H1 (cell line): ENCODE measurements at regions not wholly inside any gene's neighbourhood (a gene's known extent, or its start where the extent isn't known, plus 50 kb on each side); places are given as distances from the start of the nearest gene placed in this dataset.

Source experiments
- CTCF ChIA-PET: fragments of 300-600 bp; sonication (Branson Sonifier 250); formaldehyde crosslinking; loops from one replicate; lab custom pipeline; 2021; ENCODE audit not compliant: partially characterized antibody; lab: Charles Lee
- POLR2A ChIA-PET: fragments of 300-600 bp; sonication (Branson Sonifier 250); formaldehyde crosslinking; loops from one replicate; lab custom pipeline; 2021; ENCODE audit warnings: inconsistent platforms; ENCODE audit not compliant: partially characterized antibody; lab: Charles Lee
- DNase-seq, 2 experiments: peaks; one replicate each; pipeline versions ENCODE4 v3.0.0 to v3.0.0-alpha.2; 2010 to 2022; ENCODE audit warnings: low spot score in 2 of 2, low read depth in 1 of 2, mixed read lengths in 1 of 2
- FAIRE-seq: peaks from 2 replicates; lab custom pipeline; 2011; peaks lifted over from hg19 to GRCh38; lab: Jason Lieb, UNC
- H2AFZ ChIP-seq: 2 replicates; pipeline ENCODE4 v1.8.1; 2012; ENCODE audit warnings: low read length, inconsistent platforms
- H2AK5ac ChIP-seq: 2 replicates; pipeline ENCODE4 v1.6.1; 2013; ENCODE audit warnings: low read depth, low read length
- H2BK120ac ChIP-seq: replicated peaks from 2 replicates; pipeline ENCODE3; 2013; ENCODE audit warnings: low read depth, low read length, inconsistent platforms
- H2BK12ac ChIP-seq: 2 replicates; pipeline ENCODE4 v1.6.1; 2013; ENCODE audit warnings: low read depth, low read length
- H2BK15ac ChIP-seq: 2 replicates; pipeline ENCODE4 v1.6.1; 2013; ENCODE audit warnings: low read length
- H2BK20ac ChIP-seq: 2 replicates; pipeline ENCODE4 v1.6.1; 2013; ENCODE audit warnings: low read length
- H2BK5ac ChIP-seq: 2 replicates; pipeline ENCODE4 v1.6.1; 2013; ENCODE audit warnings: low read depth, low read length
- H3K14ac ChIP-seq: 2 replicates; pipeline ENCODE4 v1.6.1; 2013; ENCODE audit warnings: inconsistent platforms; ENCODE audit not compliant: insufficient read length
- H3K18ac ChIP-seq: 2 replicates; pipeline ENCODE4 v1.6.1; 2013; ENCODE audit warnings: low read length; ENCODE audit errors: extremely low read depth
- H3K23ac ChIP-seq: 2 replicates; pipeline ENCODE4 v1.6.1; 2013; ENCODE audit warnings: inconsistent platforms; ENCODE audit not compliant: insufficient read length
- H3K23me2 ChIP-seq: 2 replicates; pipeline ENCODE4 v1.6.1; 2013; ENCODE audit warnings: low read depth, low read length
- H3K27ac ChIP-seq: 2 replicates; pipeline ENCODE4 v1.6.1; 2011; ENCODE audit warnings: low read depth, low read length, inconsistent platforms
- H3K27me3 ChIP-seq, 4 experiments: replicated peaks in 1 of 4; 1 replicate in 1 of 4; 2 replicates in 3 of 4; pipeline versions ENCODE4 v1.6.1 to v1.8.1; 2011 to 2013; ENCODE audit warnings: low read length in 3 of 4, mild to moderate bottlenecking in 3 of 4, inconsistent platforms in 2 of 4, mixed read lengths in 2 of 4, moderate library complexity in 1 of 4; ENCODE audit not compliant: control insufficient read depth in 3 of 4, insufficient read depth in 3 of 4; ENCODE audit errors: extremely low read depth in 1 of 4
- H3K36me3 ChIP-seq, 4 experiments: 2 replicates each; pipeline versions ENCODE4 v1.6.1 to v1.8.1; 2011 to 2013; ENCODE audit warnings: mild to moderate bottlenecking in 4 of 4, low read length in 3 of 4, moderate library complexity in 2 of 4, control low read depth in 1 of 4, inconsistent platforms in 1 of 4; ENCODE audit not compliant: insufficient read depth in 4 of 4, control insufficient read depth in 2 of 4
- H3K4ac ChIP-seq: replicated peaks from 2 replicates; pipeline ENCODE3; 2013; ENCODE audit warnings: low read length, low read depth, mixed read lengths, inconsistent platforms; ENCODE audit not compliant: insufficient read length
- H3K4me1 ChIP-seq, 4 experiments: replicated peaks in 1 of 4; 1 replicate in 1 of 4; 2 replicates in 3 of 4; pipeline versions ENCODE4 v1.6.1 to v1.8.1; 2011 to 2013; ENCODE audit warnings: low read length in 3 of 4, inconsistent platforms in 2 of 4, mixed read lengths in 1 of 4; ENCODE audit not compliant: insufficient read depth in 4 of 4, control insufficient read depth in 3 of 4
- H3K4me2 ChIP-seq, 2 experiments: 2 replicates each; pipeline versions ENCODE4 v1.6.1 to v1.8.1; 2011 to 2013; ENCODE audit warnings: low read depth in 2 of 2, low read length in 2 of 2, control low read depth in 1 of 2, inconsistent platforms in 1 of 2, mild to moderate bottlenecking in 1 of 2; ENCODE audit not compliant: insufficient read depth in 1 of 2
- H3K4me3 ChIP-seq, 4 experiments: fragments of 200-600, 300-600 bp in 1 of 4; sonication (generic), shearing (Covaris generic), sonication (Bioruptor Twin) in 1 of 4; 2 replicates each; pipeline versions ENCODE4 v1.5.1 to v1.8.1; 2011 to 2016; ENCODE audit warnings: low read length in 4 of 4, low read depth in 3 of 4, control low read depth in 2 of 4, inconsistent platforms in 2 of 4, mild to moderate bottlenecking in 2 of 4, mixed read lengths in 1 of 4, moderate library complexity in 1 of 4; ENCODE audit not compliant: insufficient read depth in 2 of 4; ENCODE audit errors: extremely low read depth in 1 of 4
- H3K56ac ChIP-seq: replicated peaks from 2 replicates; pipeline ENCODE3; 2013; ENCODE audit warnings: low read depth, mild to moderate bottlenecking, mixed read lengths, low read length, inconsistent platforms; ENCODE audit not compliant: insufficient read length
- H3K79me1 ChIP-seq: 2 replicates; pipeline ENCODE4 v1.6.1; 2013; ENCODE audit warnings: low read depth, low read length, control low read depth
- H3K79me2 ChIP-seq, 2 experiments: 2 replicates each; pipeline versions ENCODE4 v1.6.1 to v1.8.1; 2012 to 2013; ENCODE audit warnings: low read length in 2 of 2, mild to moderate bottlenecking in 2 of 2, inconsistent platforms in 1 of 2; ENCODE audit not compliant: insufficient read depth in 2 of 2, control insufficient read depth in 1 of 2
- H3K9ac ChIP-seq, 4 experiments: replicated peaks in 1 of 4; 1 replicate in 1 of 4; 2 replicates in 3 of 4; pipeline versions ENCODE4 v1.6.1 to v1.8.1; 2011 to 2013; ENCODE audit warnings: low read depth in 3 of 4, low read length in 3 of 4, control low read depth in 2 of 4, mild to moderate bottlenecking in 2 of 4, moderate library complexity in 2 of 4, inconsistent platforms in 1 of 4; ENCODE audit errors: extremely low read depth in 1 of 4
- H3K9me3 ChIP-seq, 2 experiments: 2 replicates each; pipeline versions ENCODE4 v1.6.1 to v1.8.1; 2012 to 2013; ENCODE audit warnings: mild to moderate bottlenecking in 2 of 2, moderate library complexity in 2 of 2, control low read depth in 1 of 2, inconsistent platforms in 1 of 2, low read depth in 1 of 2, low read length in 1 of 2, mixed read lengths in 1 of 2; ENCODE audit not compliant: insufficient read depth in 2 of 2
- H4K20me1 ChIP-seq, 2 experiments: replicated peaks in 1 of 2; 2 replicates each; pipeline versions ENCODE3 to v1.8.1; 2011 to 2013; ENCODE audit warnings: inconsistent platforms in 2 of 2, low read length in 2 of 2, mild to moderate bottlenecking in 1 of 2; ENCODE audit not compliant: insufficient read depth in 2 of 2, control insufficient read depth in 1 of 2
- H4K5ac ChIP-seq: 2 replicates; pipeline ENCODE4 v1.6.1; 2013; ENCODE audit warnings: low read length, low read depth, mixed read lengths, inconsistent platforms; ENCODE audit not compliant: insufficient read length
- H4K8ac ChIP-seq: 2 replicates; pipeline ENCODE4 v1.8.0; 2013; ENCODE audit warnings: mild to moderate bottlenecking, moderate library complexity, low read length, inconsistent platforms; ENCODE audit not compliant: insufficient read depth; ENCODE audit errors: extremely low read depth
- H4K91ac ChIP-seq: replicated peaks from 2 replicates; pipeline ENCODE3; 2013; ENCODE audit warnings: low read length, mixed read lengths, inconsistent platforms; ENCODE audit not compliant: insufficient read length
- BACH1 ChIP-seq: IDR thresholded peaks from 2 replicates; pipeline ENCODE4 v1.6.1; 2012; ENCODE audit warnings: low read length, improper control_type of control experiment
- CBX8 ChIP-seq: fragments of 300-800, 300-1000 bp; sonication (generic); IDR thresholded peaks from 2 replicates; pipeline ENCODE4 v1.7.1; 2016; ENCODE audit warnings: low read depth, low read length, borderline replicate concordance
- FOSL1 ChIP-seq: IDR thresholded peaks from 2 replicates; pipeline ENCODE4 v1.6.1; 2011; ENCODE audit warnings: mild to moderate bottlenecking, low read depth, low read length, moderate library complexity; ENCODE audit not compliant: insufficient read depth
- MAFK ChIP-seq: IDR thresholded peaks from 2 replicates; pipeline ENCODE4 v1.6.1; 2012; ENCODE audit warnings: low read depth, mild to moderate bottlenecking, improper control_type of control experiment, low read length
- SIN3A ChIP-seq, 2 experiments: IDR thresholded peaks in 1 of 2; conservative IDR thresholded peaks in 1 of 2; 2 replicates each; pipeline ENCODE4 v1.6.1; 2011 to 2012; ENCODE audit warnings: low read length in 2 of 2, improper control_type of control experiment in 1 of 2, low read depth in 1 of 2, mild to moderate bottlenecking in 1 of 2
- SIX5 ChIP-seq: IDR thresholded peaks from 2 replicates; pipeline ENCODE4 v1.6.1; 2011; ENCODE audit warnings: mild to moderate bottlenecking, low read depth, low read length
- TEAD4 ChIP-seq: IDR thresholded peaks from 2 replicates; pipeline ENCODE4 v1.6.1; 2012; ENCODE audit warnings: low read depth, low read length, inconsistent platforms, mixed read lengths
- WGBS, 2 experiments: shearing (Covaris generic) in 1 of 2; methylation state at CpG; one replicate each; pipeline versions ENCODE4 v1.1.6 to v1.1.7; 2013 to 2015; ENCODE audit warnings: low lambda C conversion rate in 2 of 2, mixed read lengths in 2 of 2, inconsistent platforms in 1 of 2, low coverage in 1 of 2, missing lambda C conversion rate in 1 of 2; ENCODE audit not compliant: insufficient replicate concordance in 2 of 2, insufficient coverage in 1 of 2, insufficient read length in 1 of 2; ENCODE audit errors: extremely low coverage in 1 of 2, missing lambda C conversion rate in 1 of 2; 5-methylcytosine and 5-hydroxymethylcytosine counted together
- TF ChIP-seq, protein P1 (sequence below), 3 experiments: IDR thresholded peaks; 1 replicate in 2 of 3; 2 replicates in 1 of 3; pipeline versions ENCODE4 v1.5.1 to v1.6.1; 2011; ENCODE audit warnings: low read length in 3 of 3, mild to moderate bottlenecking in 3 of 3, inconsistent platforms in 2 of 3, low read depth in 1 of 3, moderate library complexity in 1 of 3; ENCODE audit not compliant: insufficient read depth in 1 of 3; ENCODE audit errors: control extremely low read depth in 1 of 3

- Histone ChIP-seq H3K27me3 (no peaks in the 10 kb centered on the region), H3K23ac (no peak overlapping the region), H3K9ac (no peak overlapping the region), H4K5ac (no peak overlapping the region), H3K56ac (no peak overlapping the region), H2AK5ac (no peak overlapping the region), H3K79me1 (no peaks in the 10 kb centered on the region), H3K27ac (no peak overlapping the region), H2BK5ac (no peak overlapping the region), H3K9me3 (no peaks in the 10 kb centered on the region), H3K4ac (no peak overlapping the region), H2AFZ (no peak overlapping the region), H4K8ac (no peak overlapping the region), H4K91ac (no peak overlapping the region), H3K18ac (no peak overlapping the region), H2BK20ac (no peak overlapping the region), H2BK12ac (no peak overlapping the region), H3K4me1 (no peaks in the 10 kb centered on the region), H2BK15ac (no peak overlapping the region), H3K23me2 (no peaks in the 10 kb centered on the region), H3K4me3 (no peak overlapping the region), H3K79me2 (no peaks in the 10 kb centered on the region), H2BK120ac (no peak overlapping the region), H3K4me2 (no peak overlapping the region), H4K20me1 (no peaks in the 10 kb centered on the region), H3K36me3 (no peaks in the 10 kb centered on the region), H3K14ac (no peak overlapping the region)
- WGBS, 2 experiments: 83% methylated on average over 7 of the region's 7 CpGs; no CpG with 5 or more reads in 1 of the 2 experiments
- CTCF ChIA-PET: interaction anchor here (0.9 to 1.2 kb wide), 2 partner anchors 857 to 898 kb away, joined by 3 to 5 read pairs; no protein-coding TSS in a partner anchor
- POLR2A ChIA-PET: no interaction called here
- no peak for FAIRE-seq
- TF ChIP-seq SIX5 (no peak), BACH1 (no peak), CBX8 (no peak), FOSL1 (no peak), SIN3A (conservative IDR thresholded peaks at IDR 0.05 in 1 of 2, IDR thresholded peaks at IDR 0.05 in 1 of 2; ENCODE audit: low read depth in 1 of 2, low read length in 2 of 2) (no peak), TEAD4 (no peak), MAFK (no peak)
- TF ChIP-seq, protein P1, sequence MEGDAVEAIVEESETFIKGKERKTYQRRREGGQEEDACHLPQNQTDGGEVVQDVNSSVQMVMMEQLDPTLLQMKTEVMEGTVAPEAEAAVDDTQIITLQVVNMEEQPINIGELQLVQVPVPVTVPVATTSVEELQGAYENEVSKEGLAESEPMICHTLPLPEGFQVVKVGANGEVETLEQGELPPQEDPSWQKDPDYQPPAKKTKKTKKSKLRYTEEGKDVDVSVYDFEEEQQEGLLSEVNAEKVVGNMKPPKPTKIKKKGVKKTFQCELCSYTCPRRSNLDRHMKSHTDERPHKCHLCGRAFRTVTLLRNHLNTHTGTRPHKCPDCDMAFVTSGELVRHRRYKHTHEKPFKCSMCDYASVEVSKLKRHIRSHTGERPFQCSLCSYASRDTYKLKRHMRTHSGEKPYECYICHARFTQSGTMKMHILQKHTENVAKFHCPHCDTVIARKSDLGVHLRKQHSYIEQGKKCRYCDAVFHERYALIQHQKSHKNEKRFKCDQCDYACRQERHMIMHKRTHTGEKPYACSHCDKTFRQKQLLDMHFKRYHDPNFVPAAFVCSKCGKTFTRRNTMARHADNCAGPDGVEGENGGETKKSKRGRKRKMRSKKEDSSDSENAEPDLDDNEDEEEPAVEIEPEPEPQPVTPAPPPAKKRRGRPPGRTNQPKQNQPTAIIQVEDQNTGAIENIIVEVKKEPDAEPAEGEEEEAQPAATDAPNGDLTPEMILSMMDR (IDR thresholded peaks at IDR 0.05; ENCODE audit: control extremely low read depth in 1 of 3, insufficient read depth in 1 of 3, low read depth in 1 of 3, low read length in 3 of 3): no peak
- DNase-seq: no peak
Measured at GRCh38 chr21:27713154-27714109, 746.5 kb upstream of the ADAMTS5 start.
